ENCODE measurements at regions not wholly inside any gene's neighbourhood (a gene's known extent, or its start where the extent isn't known, plus 50 kb on each side); places are given as distances from the start of the nearest gene placed in this dataset.

- DNase-seq = no peak
These were observed 95.5 kb downstream of the RDH14 start for GRCh38 chr2:18464913-18465312.

- DNase-seq = no peak
These were observed 104.4 kb downstream of the RDH14 start for GRCh38 chr2:18456026-18456425.

GRCh38 chr2:18455236-18455862 is 105.1 kb downstream of the RDH14 start:
- no peak for DNase-seq

- no peak for DNase-seq
These were observed 105.7 kb downstream of the RDH14 start for GRCh38 chr2:18454692-18455235.

- no peak for DNase-seq
These were observed 113.7 kb downstream of the RDH14 start for GRCh38 chr2:18446715-18447114.

GRCh38 chr2:18445433-18446320 is 114.8 kb downstream of the RDH14 start:
- DNase-seq = no peak

- no peak for DNase-seq
These were observed 115.6 kb downstream of the RDH14 start for GRCh38 chr2:18444806-18445205.

GRCh38 chr2:18441583-18441982 is 118.9 kb downstream of the RDH14 start:
- no peak for DNase-seq

- no peak for DNase-seq
These were observed 119.7 kb downstream of the RDH14 start for GRCh38 chr2:18440777-18441176.

- no peak for DNase-seq
These were observed 120.3 kb downstream of the RDH14 start for GRCh38 chr2:18440141-18440661.

GRCh38 chr2:18439716-18440115 is 120.7 kb downstream of the RDH14 start:
- DNase-seq = no peak

- DNase-seq = no peak
These were observed 122.5 kb downstream of the RDH14 start for GRCh38 chr2:18437909-18438308.

- no peak for DNase-seq
These were observed 123.9 kb downstream of the RDH14 start for GRCh38 chr2:18436503-18437005.

GRCh38 chr2:18435426-18436037 is 124.9 kb downstream of the RDH14 start:
- peak; percentile 3 for DNase-seq

- no peak for DNase-seq
These were observed 126.6 kb downstream of the RDH14 start for GRCh38 chr2:18433872-18434271.

GRCh38 chr2:18432999-18433398 is 127.5 kb downstream of the RDH14 start:
- no peak for DNase-seq

GRCh38 chr2:18430996-18431748 is 129.3 kb downstream of the RDH14 start:
- no peak for DNase-seq

- no peak for DNase-seq
These were observed 131.9 kb downstream of the RDH14 start for GRCh38 chr2:18428516-18428915.

GRCh38 chr2:18427762-18428161 is 132.7 kb downstream of the RDH14 start:
- DNase-seq = no peak

GRCh38 chr2:18426174-18426573 is 134.3 kb downstream of the RDH14 start:
- DNase-seq = no peak

GRCh38 chr2:18425210-18425703 is 135.2 kb downstream of the RDH14 start:
- no peak for DNase-seq

- DNase-seq = no peak
These were observed 136.8 kb downstream of the RDH14 start for GRCh38 chr2:18423636-18424035.
